ENCODE measurements at regions not wholly inside any gene's neighbourhood (a gene's known extent, or its start where the extent isn't known, plus 50 kb on each side); places are given as distances from the start of the nearest gene placed in this dataset.

GRCh38 chr1:87765681-87766070, 437.0 kb downstream of the LMO4 start:
- no peak for TF ChIP-seq CTCF (conservative IDR thresholded peaks at IDR 0.05; ENCODE audit: low read length)
- no peak for TF ChIP-seq EZH2phosphoT487 (IDR thresholded peaks at IDR 0.05; ENCODE audit: borderline replicate concordance, low read depth, low read length)

Data from OCI-LY7 (cell line).